Progenitor cell of endocrine pancreas (in vitro differentiated cells): ENCODE measurements at regions not wholly inside any gene's neighbourhood (a gene's known extent, or its start where the extent isn't known, plus 50 kb on each side); places are given as distances from the start of the nearest gene placed in this dataset.

Experiments used
- DNase-seq: peaks from one replicate; pipeline ENCODE4 v3.0.0; 2021; ENCODE audit warnings: low spot score; ENCODE audit not compliant: unreplicated experiment
- H3K27ac Mint-ChIP-seq: 2 replicates; pipeline ENCODE4 v1.8.0; 2021; ENCODE audit warnings: mild to moderate bottlenecking, moderate library complexity, mixed read lengths
- H3K27me3 Mint-ChIP-seq: 2 replicates; pipeline ENCODE4 v1.8.0; 2021; ENCODE audit warnings: mixed read lengths
- H3K36me3 Mint-ChIP-seq: 2 replicates; pipeline ENCODE4 v1.8.0; 2022; ENCODE audit warnings: mixed read lengths; ENCODE audit not compliant: insufficient read depth
- H3K4me1 Mint-ChIP-seq: 2 replicates; pipeline ENCODE4 v1.8.0; 2021; ENCODE audit warnings: low read depth, mixed read lengths
- H3K4me3 Mint-ChIP-seq: 2 replicates; pipeline ENCODE4 v1.8.0; 2021; ENCODE audit warnings: low read depth, mild to moderate bottlenecking, moderate library complexity, mixed read lengths
- H3K9me3 Mint-ChIP-seq: 2 replicates; pipeline ENCODE4 v1.8.0; 2021; ENCODE audit warnings: low read depth, mixed read lengths
- CTCF ChIP-seq: fragments of 200-600 bp; sonication (generic); IDR thresholded peaks from one replicate; pipeline ENCODE4 v1.5.0; 2021; ENCODE audit warnings: antibody characterized with exemption, mild to moderate bottlenecking; ENCODE audit not compliant: unreplicated experiment

- Mint-ChIP-seq H3K4me1 (peaks cover 3% of the 10 kb centered on the region), H3K27me3 (peaks cover 3% of the 10 kb centered on the region), H3K36me3 (no peaks in the 10 kb centered on the region), H3K27ac (no peak overlapping the region), H3K4me3 (no peak overlapping the region), H3K9me3 (no peaks in the 10 kb centered on the region)
- DNase-seq = no peak
- no peak for TF ChIP-seq CTCF
Observed at GRCh38 chr15:25943831-25944230, 80.7 kb upstream of the ATP10A start.

DNA sequence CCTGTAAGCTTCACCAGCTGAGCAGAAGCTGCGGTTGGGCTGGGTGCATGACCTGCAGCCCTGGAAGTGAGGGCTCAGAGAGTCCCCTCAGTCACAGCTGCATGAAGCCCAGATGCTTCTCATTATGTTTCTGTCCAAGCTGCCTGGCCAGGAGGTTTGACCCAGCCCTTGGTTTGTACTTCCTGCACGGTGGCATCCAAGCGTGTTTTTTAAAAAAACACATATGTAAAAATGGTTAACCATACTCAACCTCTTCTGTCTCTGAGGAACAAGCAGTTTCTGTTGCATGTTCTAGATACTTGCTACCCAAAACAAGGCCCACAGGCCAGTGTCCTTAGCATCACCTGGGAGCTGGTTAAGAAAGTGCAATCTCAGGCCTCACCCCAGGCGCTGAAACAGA, 76.0 kb upstream of the ATP10A start:
- Mint-ChIP-seq H3K4me3 (no peak overlapping the region), H3K9me3 (no peaks in the 10 kb centered on the region), H3K27me3 (peaks cover 6% of the 10 kb centered on the region), H3K36me3 (no peaks in the 10 kb centered on the region), H3K4me1 (no peaks in the 10 kb centered on the region), H3K27ac (no peak overlapping the region)
- DNase-seq = no peak
- TF ChIP-seq CTCF = no peak

- no peak overlapping the region for H3K27ac Mint-ChIP-seq
- H3K36me3 Mint-ChIP-seq = no peaks in the 10 kb centered on the region
- TF ChIP-seq CTCF = no peak
- H3K27me3 Mint-ChIP-seq = peaks cover 14% of the 10 kb centered on the region
- H3K4me1 Mint-ChIP-seq = peaks cover 3% of the 10 kb centered on the region
- no peak for DNase-seq
- no peak overlapping the region for H3K4me3 Mint-ChIP-seq
- H3K9me3 Mint-ChIP-seq = no peaks in the 10 kb centered on the region
Observed at GRCh38 chr15:25937796-25938195, 74.7 kb upstream of the ATP10A start.

DNA sequence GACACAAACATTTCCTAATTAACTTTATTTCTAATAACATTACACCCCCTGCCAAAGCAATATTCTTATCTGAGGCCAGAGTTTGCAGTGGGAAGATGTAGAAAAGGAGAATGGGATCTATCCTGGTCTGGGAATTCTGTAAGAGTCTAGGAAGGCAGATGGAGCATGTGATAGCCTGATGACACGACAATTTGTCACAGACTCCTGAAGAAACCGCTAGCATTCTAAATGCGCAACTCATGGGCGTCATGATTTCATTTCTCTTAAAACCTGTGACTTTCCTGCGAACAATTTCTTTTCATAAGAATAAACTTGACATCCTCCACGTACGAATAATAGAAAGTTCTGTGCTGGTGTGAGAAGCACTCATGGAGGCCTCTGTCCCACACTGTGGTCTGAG, 72.9 kb upstream of the ATP10A start:
- H3K36me3 Mint-ChIP-seq = no peaks in the 10 kb centered on the region
- peaks cover 3% of the 10 kb centered on the region for H3K4me1 Mint-ChIP-seq

DNA sequence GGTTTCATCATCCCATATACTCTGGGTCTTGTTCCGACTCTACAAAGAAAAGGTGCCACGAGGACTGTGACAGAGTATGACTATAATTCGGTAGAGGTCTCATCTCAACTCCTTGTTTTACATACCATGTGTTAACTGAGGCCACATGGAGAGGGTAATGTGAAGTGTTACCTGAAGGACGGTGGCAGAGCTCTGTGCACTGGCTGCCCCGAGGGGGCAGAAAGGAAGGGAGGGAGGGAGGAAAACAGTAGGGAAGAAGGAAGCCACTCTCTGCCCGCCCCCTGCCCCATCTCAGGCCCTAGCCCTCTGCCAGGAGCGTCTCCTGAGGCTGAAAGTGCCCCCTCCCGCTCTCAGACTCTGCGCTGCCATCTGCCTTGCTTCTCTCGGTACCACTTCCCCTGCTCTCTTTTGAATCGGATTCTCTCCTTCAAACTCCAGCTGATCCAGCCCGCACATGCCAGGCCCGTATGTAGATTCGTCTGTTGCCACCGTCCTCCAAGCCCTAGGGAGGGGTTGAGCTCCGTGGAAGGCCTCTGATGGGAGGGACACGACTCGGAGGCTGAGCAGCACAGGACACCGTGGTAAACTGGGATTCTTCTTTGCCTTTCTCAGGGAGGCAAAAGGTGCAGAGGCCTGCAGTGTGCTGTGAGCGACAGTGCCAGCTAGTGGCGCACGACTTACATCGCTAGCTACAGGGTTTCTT, 70.5 kb upstream of the ATP10A start:
- peak; percentile 27 for DNase-seq
- Mint-ChIP-seq H3K27me3 (peaks cover 19% of the 10 kb centered on the region), H3K36me3 (no peaks in the 10 kb centered on the region), H3K27ac (peak overlapping the region; percentile 92), H3K4me3 (peak overlapping the region; percentile 78), H3K9me3 (peaks cover 8% of the 10 kb centered on the region), H3K4me1 (peaks cover 3% of the 10 kb centered on the region)
- peak; percentile 68 for TF ChIP-seq CTCF

More for the DNA sequence above, 72.9 kb upstream of the ATP10A start:
- Mint-ChIP-seq H3K27me3 (peaks cover 19% of the 10 kb centered on the region), H3K27ac (no peak overlapping the region), H3K4me3 (no peak overlapping the region), H3K9me3 (no peaks in the 10 kb centered on the region)
- no peak for DNase-seq
- TF ChIP-seq CTCF = no peak
